ENCODE measurements at regions not wholly inside any gene's neighbourhood (a gene's known extent, or its start where the extent isn't known, plus 50 kb on each side); places are given as distances from the start of the nearest gene placed in this dataset.

DNA sequence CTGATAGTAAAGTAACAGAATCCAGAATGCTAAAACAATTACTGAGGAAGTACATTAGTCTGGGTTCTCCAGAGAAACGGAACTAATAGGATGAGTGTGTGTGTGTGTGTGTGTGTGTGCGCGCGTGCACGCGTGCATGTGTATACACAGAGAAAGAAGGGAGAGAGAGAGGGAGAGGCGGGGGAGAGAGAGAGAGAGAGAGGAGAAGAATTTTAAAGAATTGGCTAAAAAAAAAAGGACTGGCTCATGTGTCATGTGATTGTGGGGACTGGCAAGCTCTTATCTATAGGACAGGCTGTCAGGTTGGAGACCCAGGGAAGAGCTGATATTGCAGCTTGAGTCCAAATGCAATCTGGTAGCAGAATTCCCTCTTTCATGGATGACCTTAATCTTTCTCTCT lies 976.2 kb upstream of the CDH2 start:
- Histone ChIP-seq H3K4me1 (ENCODE audit: control insufficient read depth, insufficient read depth, low read length) (no peaks in the 10 kb centered on the region), H3K27me3 (ENCODE audit: control insufficient read depth, insufficient read depth, low read length) (no peaks in the 10 kb centered on the region), H3K4me3 (ENCODE audit: low read depth in 2 of 2, low read length in 2 of 2) (no peak overlapping the region), H3K9me3 (ENCODE audit: control insufficient read depth, insufficient read depth, low read depth, low read length) (no peaks in the 10 kb centered on the region), H3K27ac (ENCODE audit: low read length) (no peak overlapping the region), H3K36me3 (ENCODE audit: control insufficient read depth, insufficient read depth, low read length) (no peaks in the 10 kb centered on the region)
- no TSS peak for BruUV-seq (replicated peaks)
- ATAC-seq, result no peak
- POLR2A ChIA-PET, result no interaction called here
- in situ Hi-C loops (cut with HindIII; ENCODE audit: low pct_unique_long_range_greater_than_20kb, low sequenced_read_pairs) (no loop called here), intact Hi-C loops (cut with micrococcal nuclease; ENCODE audit: unreplicated experiment) (no loop called here)
- TF ChIP-seq, protein P1, sequence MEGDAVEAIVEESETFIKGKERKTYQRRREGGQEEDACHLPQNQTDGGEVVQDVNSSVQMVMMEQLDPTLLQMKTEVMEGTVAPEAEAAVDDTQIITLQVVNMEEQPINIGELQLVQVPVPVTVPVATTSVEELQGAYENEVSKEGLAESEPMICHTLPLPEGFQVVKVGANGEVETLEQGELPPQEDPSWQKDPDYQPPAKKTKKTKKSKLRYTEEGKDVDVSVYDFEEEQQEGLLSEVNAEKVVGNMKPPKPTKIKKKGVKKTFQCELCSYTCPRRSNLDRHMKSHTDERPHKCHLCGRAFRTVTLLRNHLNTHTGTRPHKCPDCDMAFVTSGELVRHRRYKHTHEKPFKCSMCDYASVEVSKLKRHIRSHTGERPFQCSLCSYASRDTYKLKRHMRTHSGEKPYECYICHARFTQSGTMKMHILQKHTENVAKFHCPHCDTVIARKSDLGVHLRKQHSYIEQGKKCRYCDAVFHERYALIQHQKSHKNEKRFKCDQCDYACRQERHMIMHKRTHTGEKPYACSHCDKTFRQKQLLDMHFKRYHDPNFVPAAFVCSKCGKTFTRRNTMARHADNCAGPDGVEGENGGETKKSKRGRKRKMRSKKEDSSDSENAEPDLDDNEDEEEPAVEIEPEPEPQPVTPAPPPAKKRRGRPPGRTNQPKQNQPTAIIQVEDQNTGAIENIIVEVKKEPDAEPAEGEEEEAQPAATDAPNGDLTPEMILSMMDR (IDR thresholded peaks at IDR 0.05), result no peak
- TF ChIP-seq TCF7L2 (IDR thresholded peaks at IDR 0.05; ENCODE audit: low read depth, low read length) (no peak), REST (IDR thresholded peaks at IDR 0.05; ENCODE audit: insufficient read depth in 1 of 2, low read depth in 2 of 2, low read length in 1 of 2) (no peak), POLR2AphosphoS5 (IDR thresholded peaks at IDR 0.05; ENCODE audit: low read depth, low read length) (no peak), SIN3A (IDR thresholded peaks at IDR 0.05; ENCODE audit: borderline replicate concordance, insufficient read depth, low read depth, low read length) (no peak)
- no peak for DNase-seq (ENCODE audit: low read depth, low spot score)
- CTCF ChIA-PET, result no interaction called here

GRCh38 chr18:29147944-29148343 lies 971.0 kb upstream of the CDH2 start:
- CTCF ChIA-PET, result no interaction called here
- in situ Hi-C loops (cut with HindIII; ENCODE audit: low pct_unique_long_range_greater_than_20kb, low sequenced_read_pairs), result no loop called here
- no TSS peak for BruUV-seq (replicated peaks)
- Histone ChIP-seq H3K27ac (ENCODE audit: low read length) (no peak overlapping the region), H3K4me3 (ENCODE audit: low read depth in 2 of 2, low read length in 2 of 2) (no peak overlapping the region), H3K27me3 (ENCODE audit: control insufficient read depth, insufficient read depth, low read length) (no peaks in the 10 kb centered on the region), H3K9me3 (ENCODE audit: control insufficient read depth, insufficient read depth, low read depth, low read length) (no peaks in the 10 kb centered on the region), H3K4me1 (ENCODE audit: control insufficient read depth, insufficient read depth, low read length) (no peaks in the 10 kb centered on the region), H3K36me3 (ENCODE audit: control insufficient read depth, insufficient read depth, low read length) (no peaks in the 10 kb centered on the region)
- ATAC-seq (no peak), DNase-seq (ENCODE audit: low read depth, low spot score) (no peak)
- POLR2A ChIA-PET, result no interaction called here
- intact Hi-C loops (cut with micrococcal nuclease; ENCODE audit: unreplicated experiment), result no loop called here
- TF ChIP-seq SIN3A (IDR thresholded peaks at IDR 0.05; ENCODE audit: borderline replicate concordance, insufficient read depth, low read depth, low read length) (no peak), POLR2AphosphoS5 (IDR thresholded peaks at IDR 0.05; ENCODE audit: low read depth, low read length) (no peak), TCF7L2 (IDR thresholded peaks at IDR 0.05; ENCODE audit: low read depth, low read length) (no peak), REST (IDR thresholded peaks at IDR 0.05; ENCODE audit: insufficient read depth in 1 of 2, low read depth in 2 of 2, low read length in 1 of 2) (no peak)
- TF ChIP-seq, protein P1 (IDR thresholded peaks at IDR 0.05), result no peak

Measured in Panc1 (cell line).